Pancreas (tissue), 10 donors: ENCODE measurements at regions not wholly inside any gene's neighbourhood (a gene's known extent, or its start where the extent isn't known, plus 50 kb on each side); places are given as distances from the start of the nearest gene placed in this dataset.

Experiments used
- ATAC-seq, 4 donors: fragments of 200-7000 bp; cut with Tn5 transposase; one replicate each; pipeline versions ENCODE4 v1.8.0 to v1.9.1; 2020; ENCODE audit warnings: mild to moderate bottlenecking in 4 of 4, moderate library complexity in 4 of 4
- DNase-seq, 6 donors: peaks; one replicate each; pipeline ENCODE4 v3.0.0-alpha.2; 2020
- FAIRE-seq: peaks from 2 replicates; lab custom pipeline; 2012; peaks lifted over from hg19 to GRCh38; lab: Jason Lieb, UNC
- H3K27ac ChIP-seq, 4 donors: fragments of 200-600 bp; sonication (generic); 1 replicate in 3 of 4; 2 replicates in 1 of 4; pipeline versions ENCODE4 v1.5.0 to v1.8.0; 2020
- H3K27me3 ChIP-seq, 4 donors: fragments of 200-600 bp; one replicate each; pipeline ENCODE4 v1.8.0; 2021
- H3K36me3 ChIP-seq, 3 donors: fragments of 200-600 bp; sonication (generic) in 1 of 3; one replicate each; pipeline versions ENCODE4 v1.5.0 to v1.8.0; 2020 to 2021
- H3K4me1 ChIP-seq, 3 donors: fragments of 200-600 bp; one replicate each; pipeline ENCODE4 v1.8.0; 2021
- H3K4me3 ChIP-seq, 4 donors: fragments of 200-600 bp; sonication (generic) in 2 of 4; one replicate each; pipeline versions ENCODE4 v1.5.0 to v1.8.0; 2020 to 2021
- H3K9me3 ChIP-seq, 4 donors: fragments of 200-600 bp; one replicate each; pipeline ENCODE4 v1.8.0; 2021
- CTCF ChIP-seq, 4 donors: fragments of 200-600 bp; sonication (generic) in 3 of 4; IDR thresholded peaks; one replicate each; pipeline versions ENCODE4 v1.5.0 to v1.8.0; 2021; ENCODE audit warnings: antibody characterized with exemption in 4 of 4
- WGBS, 2 donors: extraction: QIAGEN DNeasy Blood & Tissue Kit; methylation state at CpG; one replicate each; pipeline ENCODE4 v1.1.7; 2013; 5-methylcytosine and 5-hydroxymethylcytosine counted together
- intact Hi-C, 3 donors: fragments of 100-400 bp; cut with DNase I; formaldehyde crosslinking; loops; one replicate each; pipeline versions ENCODE4 v1.11.1 to v1.14.2; 2022
- donor health status: healthy with polysubstance abuse.
- donor health status: DM: no; HTN: no; CAD: no; lungs with moderate emphysema.
- donor health status: DM: no; HTN: no; CAD: no.
- donor health status: control.
- donor health status: control.
- donor health status: Bipolar disorder and iron deficiency.
- donor health status: DM: yes; HTN: yes; CAD: no.
- donor health status: DM: no; HTN: no; CAD: no.
- donor health status: DM: no; HTN: no; CAD: no.
- donor health status: DM: yes; HTN: yes; CAD: no.

- Histone ChIP-seq H3K4me3 (no peak overlapping the region), H3K36me3 (no peaks in the 10 kb centered on the region), H3K9me3 (no peaks in the 10 kb centered on the region), H3K4me1 (no peaks in the 10 kb centered on the region), H3K27me3 (no peaks in the 10 kb centered on the region), H3K27ac (no peak overlapping the region)
- FAIRE-seq (no peak), ATAC-seq (no peak), DNase-seq (no peak)
- intact Hi-C loops = no loop called here
- no peak for TF ChIP-seq CTCF (IDR thresholded peaks at IDR 0.05)
Measured at GRCh38 chr9:17863924-17864323, 285.1 kb downstream of the SH3GL2 start.

GRCh38 chr9:17864951-17865350 is 286.1 kb downstream of the SH3GL2 start:
- no peak for TF ChIP-seq CTCF (IDR thresholded peaks at IDR 0.05)
- FAIRE-seq (no peak), ATAC-seq (no peak), DNase-seq (no peak)
- H3K4me3 ChIP-seq = no peak overlapping the region
- intact Hi-C loops = no loop called here
- WGBS, 2 donors = 83 to 97% methylated on average over 1 of the region's 1 CpG
- H3K27me3 ChIP-seq = no peaks in the 10 kb centered on the region
- no peaks in the 10 kb centered on the region for H3K36me3 ChIP-seq
- H3K4me1 ChIP-seq = no peaks in the 10 kb centered on the region
- H3K27ac ChIP-seq = no peak overlapping the region
- no peaks in the 10 kb centered on the region for H3K9me3 ChIP-seq

- DNase-seq (no peak), ATAC-seq (no peak), FAIRE-seq (no peak)
- Histone ChIP-seq H3K27me3 (no peaks in the 10 kb centered on the region), H3K4me3 (no peak overlapping the region), H3K4me1 (no peaks in the 10 kb centered on the region), H3K36me3 (no peaks in the 10 kb centered on the region), H3K27ac (no peak overlapping the region), H3K9me3 (no peaks in the 10 kb centered on the region)
- intact Hi-C loops = no loop called here
- 21 to 33% methylated on average over 1 of the region's 1 CpG for WGBS, 2 donors
- TF ChIP-seq CTCF (IDR thresholded peaks at IDR 0.05) = no peak
Measured at GRCh38 chr9:17865881-17866280, 287.0 kb downstream of the SH3GL2 start.

- Histone ChIP-seq H3K4me3 (no peak overlapping the region), H3K27ac (no peak overlapping the region), H3K36me3 (no peaks in the 10 kb centered on the region), H3K4me1 (no peaks in the 10 kb centered on the region), H3K27me3 (no peaks in the 10 kb centered on the region), H3K9me3 (no peaks in the 10 kb centered on the region)
- intact Hi-C loops = no loop called here
- DNase-seq = no peak
- TF ChIP-seq CTCF (IDR thresholded peaks at IDR 0.05) = no peak
- FAIRE-seq = no peak
- 68 to 88% methylated on average over 2 of the region's 2 CpGs for WGBS, 2 donors
- ATAC-seq = no peak
Measured at GRCh38 chr9:17870722-17871121, 291.9 kb downstream of the SH3GL2 start.

- H3K27me3 ChIP-seq = no peaks in the 10 kb centered on the region
- H3K4me3 ChIP-seq = no peak overlapping the region
- intact Hi-C loops = no loop called here
- FAIRE-seq (peak; percentile 20), ATAC-seq (no peak), DNase-seq (no peak)
- 83 to 84% methylated on average over 2 of the region's 2 CpGs for WGBS, 2 donors
- H3K4me1 ChIP-seq = no peaks in the 10 kb centered on the region
- H3K27ac ChIP-seq = no peak overlapping the region
- no peak for TF ChIP-seq CTCF (IDR thresholded peaks at IDR 0.05)
- no peaks in the 10 kb centered on the region for H3K9me3 ChIP-seq
- no peaks in the 10 kb centered on the region for H3K36me3 ChIP-seq
Measured at GRCh38 chr9:17871213-17871890, 292.5 kb downstream of the SH3GL2 start.
